ENCODE measurements at regions not wholly inside any gene's neighbourhood (a gene's known extent, or its start where the extent isn't known, plus 50 kb on each side); places are given as distances from the start of the nearest gene placed in this dataset.
"Not testable (repeated sequence)": the region's sequence is repeated elsewhere in the genome, so short reads cannot be mapped to it uniquely, and the experiment has no call there.

GRCh38 chr7:20513897-20514296 lies 101.6 kb upstream of the ABCB5 start:
- DNase-seq = no peak
- in situ Hi-C loops (cut with MboI; ENCODE audit: low pct_unique_long_range_greater_than_20kb, low sequenced_read_pairs) = no loop called here

GRCh38 chr7:20514364-20514763 lies 101.1 kb upstream of the ABCB5 start:
- in situ Hi-C loops (cut with MboI; ENCODE audit: low pct_unique_long_range_greater_than_20kb, low sequenced_read_pairs) = no loop called here
- DNase-seq = peak; percentile 40

- in situ Hi-C loops (cut with MboI; ENCODE audit: low pct_unique_long_range_greater_than_20kb, low sequenced_read_pairs) = no loop called here
- DNase-seq = no peak
Measured at GRCh38 chr7:20519645-20520044, 95.8 kb upstream of the ABCB5 start.

DNA sequence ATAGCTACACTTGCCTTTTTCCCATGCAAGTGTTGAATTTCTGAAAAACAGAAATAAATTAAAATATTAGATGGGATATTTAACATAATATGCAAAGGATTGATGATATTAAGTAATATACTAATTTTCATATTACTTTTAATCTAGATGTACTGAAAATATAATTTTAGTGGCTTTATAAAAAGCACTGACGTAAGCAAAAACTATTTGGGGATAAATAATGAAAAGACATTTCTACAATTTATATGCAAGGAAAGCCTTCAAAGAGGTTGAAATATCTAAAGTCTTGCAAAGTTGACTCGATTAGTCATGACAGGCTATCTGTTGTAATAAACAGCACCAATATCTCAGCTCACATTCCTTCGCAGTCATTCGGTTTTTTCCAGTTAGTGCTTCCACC lies 94.9 kb upstream of the ABCB5 start:
- no peak for DNase-seq
- in situ Hi-C loops (cut with MboI; ENCODE audit: low pct_unique_long_range_greater_than_20kb, low sequenced_read_pairs) = no loop called here

- in situ Hi-C loops (cut with MboI; ENCODE audit: low pct_unique_long_range_greater_than_20kb, low sequenced_read_pairs) = no loop called here
- no peak for DNase-seq
Measured at GRCh38 chr7:20521243-20521642, 94.2 kb upstream of the ABCB5 start.

- in situ Hi-C loops (cut with MboI; ENCODE audit: low pct_unique_long_range_greater_than_20kb, low sequenced_read_pairs) = no loop called here
- DNase-seq = no peak
Measured at GRCh38 chr7:20529260-20529659, 86.2 kb upstream of the ABCB5 start.

DNA sequence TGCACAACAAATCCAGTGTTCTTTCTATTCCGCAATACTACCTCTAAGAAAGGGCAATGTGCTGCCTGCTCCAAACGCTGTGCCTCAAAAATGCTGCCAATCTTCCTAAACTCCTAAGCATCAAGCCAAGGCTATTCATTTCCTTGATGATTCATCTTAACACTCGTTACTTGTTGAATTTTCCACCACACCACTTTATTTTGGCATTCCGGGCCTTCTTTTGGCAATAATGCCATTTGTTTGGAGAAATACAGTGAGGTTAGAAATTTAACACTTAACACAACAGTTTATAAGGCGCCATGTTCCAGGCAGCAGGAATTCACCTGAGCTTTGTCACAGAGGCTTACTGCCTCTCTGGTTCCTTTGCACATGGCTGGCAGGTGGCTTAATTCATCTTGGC lies 82.6 kb upstream of the ABCB5 start:
- DNase-seq = no peak
- in situ Hi-C loops (cut with MboI; ENCODE audit: low pct_unique_long_range_greater_than_20kb, low sequenced_read_pairs) = no loop called here

- no peak for DNase-seq
- in situ Hi-C loops (cut with MboI; ENCODE audit: low pct_unique_long_range_greater_than_20kb, low sequenced_read_pairs) = no loop called here
Measured at GRCh38 chr7:20534543-20534942, 80.9 kb upstream of the ABCB5 start.

GRCh38 chr7:20535541-20535940 lies 79.9 kb upstream of the ABCB5 start:
- DNase-seq = no peak
- in situ Hi-C loops (cut with MboI; ENCODE audit: low pct_unique_long_range_greater_than_20kb, low sequenced_read_pairs) = no loop called here

GRCh38 chr7:20539201-20539600 lies 76.3 kb upstream of the ABCB5 start:
- DNase-seq = peak; percentile 28
- in situ Hi-C loops (cut with MboI; ENCODE audit: low pct_unique_long_range_greater_than_20kb, low sequenced_read_pairs) = no loop called here

GRCh38 chr7:20541608-20542349 lies 73.7 kb upstream of the ABCB5 start:
- in situ Hi-C loops (cut with MboI; ENCODE audit: low pct_unique_long_range_greater_than_20kb, low sequenced_read_pairs) = no loop called here
- DNase-seq = peak; percentile 22

GRCh38 chr7:20542594-20542993 lies 72.9 kb upstream of the ABCB5 start:
- in situ Hi-C loops (cut with MboI; ENCODE audit: low pct_unique_long_range_greater_than_20kb, low sequenced_read_pairs) = no loop called here
- DNase-seq = no peak

- DNase-seq = no peak
- in situ Hi-C loops (cut with MboI; ENCODE audit: low pct_unique_long_range_greater_than_20kb, low sequenced_read_pairs) = no loop called here
Measured at GRCh38 chr7:20543500-20543899, 72.0 kb upstream of the ABCB5 start.

- no peak for DNase-seq
- in situ Hi-C loops (cut with MboI; ENCODE audit: low pct_unique_long_range_greater_than_20kb, low sequenced_read_pairs) = no loop called here
Measured at GRCh38 chr7:20545016-20545415, 70.5 kb upstream of the ABCB5 start.

DNA sequence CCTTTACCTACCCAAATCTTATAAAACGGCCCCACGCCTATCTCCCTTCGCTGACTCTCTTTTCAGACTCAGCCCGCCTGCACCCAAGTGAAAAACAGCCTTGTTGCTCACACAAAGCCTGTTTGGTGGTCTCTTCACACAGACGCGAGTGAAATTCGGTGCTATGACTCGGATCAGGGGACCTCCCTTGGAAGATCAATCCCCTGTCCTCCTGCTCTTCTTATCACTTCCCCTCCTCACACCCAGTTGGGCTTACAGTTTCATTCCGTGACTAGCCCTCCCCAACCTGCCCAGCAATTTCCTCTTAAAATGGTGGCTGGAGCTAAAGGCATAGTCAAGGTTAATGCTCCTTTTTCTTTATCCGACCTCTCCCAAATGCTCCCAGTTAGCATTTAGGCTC lies 68.5 kb upstream of the ABCB5 start:
- DNase-seq; in situ Hi-C loops (cut with MboI; ENCODE audit: low pct_unique_long_range_greater_than_20kb, low sequenced_read_pairs): not testable (repeated sequence)

- in situ Hi-C loops (cut with MboI; ENCODE audit: low pct_unique_long_range_greater_than_20kb, low sequenced_read_pairs) = no loop called here
- no peak for DNase-seq
Measured at GRCh38 chr7:20554072-20554471, 61.4 kb upstream of the ABCB5 start.

DNA sequence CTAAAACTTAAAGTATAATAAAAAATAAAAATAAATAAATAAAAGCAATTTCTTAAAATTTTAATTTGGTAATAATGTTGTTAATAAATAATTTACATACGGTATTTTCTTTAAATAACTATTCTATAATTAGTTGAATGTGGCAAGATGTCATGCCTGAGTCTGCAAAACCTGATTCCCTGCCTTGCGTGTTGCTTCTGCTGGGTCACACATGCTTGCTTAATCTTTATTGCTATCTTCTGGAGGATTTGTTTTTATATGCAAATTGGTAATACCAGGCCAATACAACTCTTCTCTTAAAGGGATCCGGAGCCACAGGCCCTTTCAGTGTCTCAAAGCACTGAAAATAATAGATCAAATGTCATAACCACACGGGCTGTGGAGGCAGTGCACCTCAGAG lies 59.4 kb upstream of the ABCB5 start:
- no peak for DNase-seq
- in situ Hi-C loops (cut with MboI; ENCODE audit: low pct_unique_long_range_greater_than_20kb, low sequenced_read_pairs) = no loop called here

- DNase-seq = peak; percentile 15
- in situ Hi-C loops (cut with MboI; ENCODE audit: low pct_unique_long_range_greater_than_20kb, low sequenced_read_pairs) = no loop called here
Measured at GRCh38 chr7:20557116-20557515, 58.4 kb upstream of the ABCB5 start.

GRCh38 chr7:20558963-20559716 lies 56.3 kb upstream of the ABCB5 start:
- in situ Hi-C loops (cut with MboI; ENCODE audit: low pct_unique_long_range_greater_than_20kb, low sequenced_read_pairs) = no loop called here
- no peak for DNase-seq

GRCh38 chr7:20559883-20560282 lies 55.6 kb upstream of the ABCB5 start:
- in situ Hi-C loops (cut with MboI; ENCODE audit: low pct_unique_long_range_greater_than_20kb, low sequenced_read_pairs) = no loop called here
- DNase-seq = no peak
